KMS-11 (cell line): ENCODE measurements at regions not wholly inside any gene's neighbourhood (a gene's known extent, or its start where the extent isn't known, plus 50 kb on each side); places are given as distances from the start of the nearest gene placed in this dataset.
A peak's percentile ranks its signal among the peaks of the same experiment; 100 is the strongest.

ENCODE experiments used
- H2AFZ ChIP-seq: fragments of 200-600 bp; sonication (generic); 2 replicates; pipeline ENCODE4 v1.6.1; 2016; ENCODE audit warnings: antibody characterized with exemption, mixed run types, low read depth
- H3K27ac ChIP-seq: fragments of 200-600 bp; sonication (generic); 2 replicates; pipeline ENCODE4 v1.6.1; 2016; ENCODE audit warnings: mild to moderate bottlenecking, mixed run types
- H3K27me3 ChIP-seq: fragments of 200-600 bp; sonication (generic); 2 replicates; pipeline ENCODE4 v1.6.1; 2017; ENCODE audit warnings: mild to moderate bottlenecking, low read depth, mixed run types, moderate library complexity; ENCODE audit not compliant: insufficient read depth
- H3K36me3 ChIP-seq: fragments of 200-600 bp; sonication (generic); 2 replicates; pipeline ENCODE4 v1.6.1; 2017; ENCODE audit warnings: mild to moderate bottlenecking, mixed run types; ENCODE audit not compliant: insufficient read depth
- H3K4me1 ChIP-seq: fragments of 200-600 bp; sonication (generic); 2 replicates; pipeline ENCODE4 v1.6.1; 2016; ENCODE audit warnings: mild to moderate bottlenecking, low read depth, mixed run types; ENCODE audit not compliant: poor library complexity, severe bottlenecking
- H3K4me2 ChIP-seq: fragments of 200-600 bp; sonication (generic); 2 replicates; pipeline ENCODE4 v1.7.0; 2016; ENCODE audit warnings: mild to moderate bottlenecking, mixed run types
- H3K4me3 ChIP-seq: fragments of 200-600 bp; sonication (generic); IDR thresholded peaks from 2 replicates; pipeline ENCODE4 v1.6.1; 2017; ENCODE audit warnings: low read depth, low read length, mixed read lengths; ENCODE audit not compliant: insufficient read depth
- H3K79me2 ChIP-seq: fragments of 200-600 bp; sonication (generic); 2 replicates; pipeline ENCODE4 v1.6.1; 2016; ENCODE audit warnings: low read depth, mixed run types; ENCODE audit not compliant: insufficient read depth
- H3K9ac ChIP-seq: fragments of 200-600 bp; sonication (generic); 2 replicates; pipeline ENCODE4 v1.6.1; 2016; ENCODE audit warnings: mild to moderate bottlenecking, mixed run types
- H4K20me1 ChIP-seq: fragments of 200-600 bp; sonication (generic); 2 replicates; pipeline ENCODE4 v1.6.1; 2016; ENCODE audit warnings: mild to moderate bottlenecking, mixed run types; ENCODE audit not compliant: insufficient read depth
- CTCF ChIP-seq: fragments of 200-600 bp; sonication (generic); conservative IDR thresholded peaks from 2 replicates; pipeline ENCODE4 v1.6.1; 2017; ENCODE audit warnings: low read depth, mild to moderate bottlenecking, antibody characterized with exemption, low read length, moderate library complexity, mixed read lengths

GRCh38 chr2:150369862-150370261 is 117.6 kb downstream of the RND3 start:
- Histone ChIP-seq H3K27ac (no peak overlapping the region), H3K27me3 (no peaks in the 10 kb centered on the region), H3K9ac (no peak overlapping the region), H3K4me3 (no peak overlapping the region), H3K36me3 (no peaks in the 10 kb centered on the region), H3K79me2 (no peaks in the 10 kb centered on the region), H3K4me2 (no peak overlapping the region), H3K4me1 (no peaks in the 10 kb centered on the region), H2AFZ (no peak overlapping the region), H4K20me1 (no peaks in the 10 kb centered on the region)
- TF ChIP-seq CTCF, result no peak

- Histone ChIP-seq H2AFZ (peak overlapping the region; percentile 47; the same call in 1 of the 2 replicates), H3K9ac (peak overlapping the region; percentile 9; the same call in 1 of the 2 replicates), H4K20me1 (no peaks in the 10 kb centered on the region), H3K27me3 (no peaks in the 10 kb centered on the region), H3K79me2 (no peaks in the 10 kb centered on the region), H3K4me1 (peaks cover 54% of the 10 kb centered on the region), H3K4me3 (no peak overlapping the region), H3K36me3 (no peaks in the 10 kb centered on the region), H3K27ac (peak overlapping the region; percentile 74), H3K4me2 (peak overlapping the region; percentile 63)
- no peak for TF ChIP-seq CTCF
Observed at GRCh38 chr2:150358468-150358807, 129.0 kb downstream of the RND3 start.

GRCh38 chr2:150357770-150358467 is 129.5 kb downstream of the RND3 start:
- Histone ChIP-seq H4K20me1 (no peaks in the 10 kb centered on the region), H3K4me1 (peaks cover 54% of the 10 kb centered on the region), H3K36me3 (no peaks in the 10 kb centered on the region), H3K27ac (peak overlapping the region; percentile 74), H2AFZ (peak overlapping the region; percentile 47; the same call in 1 of the 2 replicates), H3K9ac (peak overlapping the region; percentile 29; the same call in 1 of the 2 replicates), H3K4me2 (peak overlapping the region; percentile 69), H3K4me3 (no peak overlapping the region), H3K79me2 (no peaks in the 10 kb centered on the region), H3K27me3 (no peaks in the 10 kb centered on the region)
- no peak for TF ChIP-seq CTCF

GRCh38 chr2:150355440-150355839 is 132.0 kb downstream of the RND3 start:
- Histone ChIP-seq H3K4me1 (peaks cover 56% of the 10 kb centered on the region), H2AFZ (no peak overlapping the region), H3K27ac (no peak overlapping the region), H3K36me3 (no peaks in the 10 kb centered on the region), H3K4me3 (no peak overlapping the region), H3K4me2 (no peak overlapping the region), H3K27me3 (no peaks in the 10 kb centered on the region), H3K9ac (no peak overlapping the region), H3K79me2 (no peaks in the 10 kb centered on the region), H4K20me1 (no peaks in the 10 kb centered on the region)
- no peak for TF ChIP-seq CTCF
